ENCODE measurements at regions not wholly inside any gene's neighbourhood (a gene's known extent, or its start where the extent isn't known, plus 50 kb on each side); places are given as distances from the start of the nearest gene placed in this dataset.

GRCh38 chr1:63101336-63101735, 221.0 kb upstream of the FOXD3 start:
- no peak for TF ChIP-seq CTCF (IDR thresholded peaks at IDR 0.05; ENCODE audit: low read depth, low read length)
- no peak for TF ChIP-seq EZH2phosphoT487 (IDR thresholded peaks at IDR 0.05; ENCODE audit: low read depth)
